ENCODE measurements at regions not wholly inside any gene's neighbourhood (a gene's known extent, or its start where the extent isn't known, plus 50 kb on each side); places are given as distances from the start of the nearest gene placed in this dataset.

DNA sequence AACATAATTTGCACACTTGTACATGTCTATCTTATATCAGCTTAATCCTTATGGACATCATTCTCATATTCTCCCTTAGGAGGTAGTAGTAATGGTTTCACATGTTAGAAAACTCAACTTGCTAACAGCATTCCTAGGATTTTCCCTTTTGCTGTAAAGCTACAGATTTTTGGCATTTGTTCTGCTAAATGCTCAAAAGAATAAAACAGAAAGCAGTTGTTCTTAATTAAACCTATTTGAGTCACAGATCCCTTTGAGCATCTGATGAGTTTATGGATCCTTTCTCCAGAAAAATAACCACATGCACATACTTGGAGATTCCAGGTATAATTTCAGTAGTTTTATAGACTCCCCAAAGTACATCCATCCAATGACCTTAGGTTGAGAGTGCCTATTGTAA, 122.9 kb upstream of the BET1 start:
- TF ChIP-seq KDM5A (IDR thresholded peaks at IDR 0.05) (no peak), NPAS2 (CRISPR knock-in tag; IDR thresholded peaks at IDR 0.05; ENCODE audit: borderline replicate concordance) (no peak), POLR2A (IDR thresholded peaks at IDR 0.05; ENCODE audit: low read length) (no peak), CEBPB (IDR thresholded peaks at IDR 0.05) (no peak), TFCP2L1 (CRISPR knock-in tag; IDR thresholded peaks at IDR 0.05) (no peak), RAD21 (conservative IDR thresholded peaks at IDR 0.05 in 1 of 2, IDR thresholded peaks at IDR 0.05 in 1 of 2) (no peak), TP53 (CRISPR knock-in tag; IDR thresholded peaks at IDR 0.05) (no peak), GATA3 (IDR thresholded peaks at IDR 0.05; ENCODE audit: borderline replicate concordance) (no peak), POLR2AphosphoS2 (conservative IDR thresholded peaks at IDR 0.05; ENCODE audit: low read length) (no peak), SMC3 (IDR thresholded peaks at IDR 0.05) (no peak)
- TF ChIP-seq, protein P1, sequence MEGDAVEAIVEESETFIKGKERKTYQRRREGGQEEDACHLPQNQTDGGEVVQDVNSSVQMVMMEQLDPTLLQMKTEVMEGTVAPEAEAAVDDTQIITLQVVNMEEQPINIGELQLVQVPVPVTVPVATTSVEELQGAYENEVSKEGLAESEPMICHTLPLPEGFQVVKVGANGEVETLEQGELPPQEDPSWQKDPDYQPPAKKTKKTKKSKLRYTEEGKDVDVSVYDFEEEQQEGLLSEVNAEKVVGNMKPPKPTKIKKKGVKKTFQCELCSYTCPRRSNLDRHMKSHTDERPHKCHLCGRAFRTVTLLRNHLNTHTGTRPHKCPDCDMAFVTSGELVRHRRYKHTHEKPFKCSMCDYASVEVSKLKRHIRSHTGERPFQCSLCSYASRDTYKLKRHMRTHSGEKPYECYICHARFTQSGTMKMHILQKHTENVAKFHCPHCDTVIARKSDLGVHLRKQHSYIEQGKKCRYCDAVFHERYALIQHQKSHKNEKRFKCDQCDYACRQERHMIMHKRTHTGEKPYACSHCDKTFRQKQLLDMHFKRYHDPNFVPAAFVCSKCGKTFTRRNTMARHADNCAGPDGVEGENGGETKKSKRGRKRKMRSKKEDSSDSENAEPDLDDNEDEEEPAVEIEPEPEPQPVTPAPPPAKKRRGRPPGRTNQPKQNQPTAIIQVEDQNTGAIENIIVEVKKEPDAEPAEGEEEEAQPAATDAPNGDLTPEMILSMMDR (IDR thresholded peaks at IDR 0.05): no peak
- TF ChIP-seq, protein P2, sequence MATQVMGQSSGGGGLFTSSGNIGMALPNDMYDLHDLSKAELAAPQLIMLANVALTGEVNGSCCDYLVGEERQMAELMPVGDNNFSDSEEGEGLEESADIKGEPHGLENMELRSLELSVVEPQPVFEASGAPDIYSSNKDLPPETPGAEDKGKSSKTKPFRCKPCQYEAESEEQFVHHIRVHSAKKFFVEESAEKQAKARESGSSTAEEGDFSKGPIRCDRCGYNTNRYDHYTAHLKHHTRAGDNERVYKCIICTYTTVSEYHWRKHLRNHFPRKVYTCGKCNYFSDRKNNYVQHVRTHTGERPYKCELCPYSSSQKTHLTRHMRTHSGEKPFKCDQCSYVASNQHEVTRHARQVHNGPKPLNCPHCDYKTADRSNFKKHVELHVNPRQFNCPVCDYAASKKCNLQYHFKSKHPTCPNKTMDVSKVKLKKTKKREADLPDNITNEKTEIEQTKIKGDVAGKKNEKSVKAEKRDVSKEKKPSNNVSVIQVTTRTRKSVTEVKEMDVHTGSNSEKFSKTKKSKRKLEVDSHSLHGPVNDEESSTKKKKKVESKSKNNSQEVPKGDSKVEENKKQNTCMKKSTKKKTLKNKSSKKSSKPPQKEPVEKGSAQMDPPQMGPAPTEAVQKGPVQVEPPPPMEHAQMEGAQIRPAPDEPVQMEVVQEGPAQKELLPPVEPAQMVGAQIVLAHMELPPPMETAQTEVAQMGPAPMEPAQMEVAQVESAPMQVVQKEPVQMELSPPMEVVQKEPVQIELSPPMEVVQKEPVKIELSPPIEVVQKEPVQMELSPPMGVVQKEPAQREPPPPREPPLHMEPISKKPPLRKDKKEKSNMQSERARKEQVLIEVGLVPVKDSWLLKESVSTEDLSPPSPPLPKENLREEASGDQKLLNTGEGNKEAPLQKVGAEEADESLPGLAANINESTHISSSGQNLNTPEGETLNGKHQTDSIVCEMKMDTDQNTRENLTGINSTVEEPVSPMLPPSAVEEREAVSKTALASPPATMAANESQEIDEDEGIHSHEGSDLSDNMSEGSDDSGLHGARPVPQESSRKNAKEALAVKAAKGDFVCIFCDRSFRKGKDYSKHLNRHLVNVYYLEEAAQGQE (IDR thresholded peaks at IDR 0.05): no peak
